Chondrocyte (in vitro differentiated cells): ENCODE measurements at regions not wholly inside any gene's neighbourhood (a gene's known extent, or its start where the extent isn't known, plus 50 kb on each side); places are given as distances from the start of the nearest gene placed in this dataset.

Experiments used
- DNase-seq: peaks from one replicate; pipeline ENCODE4 v3.0.0; 2021; ENCODE audit warnings: mixed read lengths, low spot score
- H3K27ac Mint-ChIP-seq: one replicate; pipeline ENCODE4 v1.8.0; 2021; ENCODE audit warnings: mild to moderate bottlenecking, moderate library complexity, mixed read lengths; ENCODE audit not compliant: unreplicated experiment
- H3K27me3 Mint-ChIP-seq: 2 replicates; pipeline ENCODE4 v1.8.0; 2021; ENCODE audit warnings: low read depth, mixed read lengths
- H3K36me3 Mint-ChIP-seq: 2 replicates; pipeline ENCODE4 v1.8.0; 2021; ENCODE audit warnings: low read depth, mixed read lengths
- H3K4me1 Mint-ChIP-seq: 2 replicates; pipeline ENCODE4 v1.8.0; 2021; ENCODE audit warnings: low read depth, mild to moderate bottlenecking, mixed read lengths
- H3K4me3 Mint-ChIP-seq: one replicate; pipeline ENCODE4 v1.8.0; 2021; ENCODE audit warnings: mild to moderate bottlenecking, moderate library complexity, mixed read lengths; ENCODE audit not compliant: unreplicated experiment
- H3K9me3 Mint-ChIP-seq: 2 replicates; pipeline ENCODE4 v1.8.0; 2021; ENCODE audit warnings: low read depth, mixed read lengths
- TF ChIP-seq, protein P1 (sequence below): fragments of 200-600 bp; sonication (generic); IDR thresholded peaks from 2 replicates; pipeline ENCODE4 v1.5.0; 2021; ENCODE audit warnings: antibody characterized with exemption, mild to moderate bottlenecking, moderate library complexity

DNA sequence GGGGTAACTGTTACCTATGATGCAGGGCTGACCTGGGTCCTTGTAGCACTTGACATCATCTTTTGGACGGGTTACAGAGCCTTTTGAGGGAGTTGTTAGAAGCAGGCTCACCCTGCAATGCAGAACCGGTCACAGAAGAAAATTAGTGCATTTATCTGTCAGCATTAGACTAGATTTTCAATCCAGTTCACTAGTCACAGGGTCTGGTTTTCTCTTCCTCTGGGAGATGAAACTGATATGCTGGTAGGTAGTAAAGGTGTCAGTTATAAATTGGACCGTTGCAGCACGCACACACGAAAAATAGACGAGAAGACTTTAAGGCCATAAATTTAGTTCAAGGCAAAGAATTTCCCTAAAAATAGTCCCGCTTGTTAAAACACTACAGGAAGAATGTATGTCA is 532.3 kb upstream of the ATP11B start:
- no peak for DNase-seq
- H3K4me1 Mint-ChIP-seq = no peaks in the 10 kb centered on the region
- H3K36me3 Mint-ChIP-seq = no peaks in the 10 kb centered on the region
- H3K4me3 Mint-ChIP-seq = no peak overlapping the region
- no peaks in the 10 kb centered on the region for H3K9me3 Mint-ChIP-seq
- H3K27ac Mint-ChIP-seq = no peak overlapping the region
- peaks cover 8% of the 10 kb centered on the region for H3K27me3 Mint-ChIP-seq
- TF ChIP-seq, protein P1, sequence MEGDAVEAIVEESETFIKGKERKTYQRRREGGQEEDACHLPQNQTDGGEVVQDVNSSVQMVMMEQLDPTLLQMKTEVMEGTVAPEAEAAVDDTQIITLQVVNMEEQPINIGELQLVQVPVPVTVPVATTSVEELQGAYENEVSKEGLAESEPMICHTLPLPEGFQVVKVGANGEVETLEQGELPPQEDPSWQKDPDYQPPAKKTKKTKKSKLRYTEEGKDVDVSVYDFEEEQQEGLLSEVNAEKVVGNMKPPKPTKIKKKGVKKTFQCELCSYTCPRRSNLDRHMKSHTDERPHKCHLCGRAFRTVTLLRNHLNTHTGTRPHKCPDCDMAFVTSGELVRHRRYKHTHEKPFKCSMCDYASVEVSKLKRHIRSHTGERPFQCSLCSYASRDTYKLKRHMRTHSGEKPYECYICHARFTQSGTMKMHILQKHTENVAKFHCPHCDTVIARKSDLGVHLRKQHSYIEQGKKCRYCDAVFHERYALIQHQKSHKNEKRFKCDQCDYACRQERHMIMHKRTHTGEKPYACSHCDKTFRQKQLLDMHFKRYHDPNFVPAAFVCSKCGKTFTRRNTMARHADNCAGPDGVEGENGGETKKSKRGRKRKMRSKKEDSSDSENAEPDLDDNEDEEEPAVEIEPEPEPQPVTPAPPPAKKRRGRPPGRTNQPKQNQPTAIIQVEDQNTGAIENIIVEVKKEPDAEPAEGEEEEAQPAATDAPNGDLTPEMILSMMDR = no peak

DNA sequence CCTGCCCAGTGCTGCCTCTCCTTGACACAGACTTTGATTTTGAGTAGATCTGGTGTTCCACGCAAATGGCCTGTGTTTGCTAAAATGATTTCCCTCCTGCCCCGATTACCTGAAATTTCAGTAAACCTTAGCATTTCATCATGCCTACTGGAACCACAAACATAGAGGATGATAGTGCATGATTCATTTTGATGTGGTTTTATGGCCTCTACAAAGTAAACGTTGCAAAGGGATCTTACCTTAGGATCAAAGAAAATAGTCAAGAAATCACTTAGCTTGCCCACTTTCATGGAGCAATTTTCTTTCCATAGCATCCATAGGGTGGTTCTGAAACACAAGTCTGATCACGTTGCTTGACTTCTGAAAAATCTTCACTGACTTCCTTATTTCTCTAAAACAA is 524.6 kb upstream of the ATP11B start:
- Mint-ChIP-seq H3K36me3 (no peaks in the 10 kb centered on the region), H3K27ac (no peak overlapping the region), H3K9me3 (no peaks in the 10 kb centered on the region), H3K27me3 (peaks cover 2% of the 10 kb centered on the region), H3K4me1 (no peaks in the 10 kb centered on the region), H3K4me3 (no peak overlapping the region)
- TF ChIP-seq, protein P1 = no peak
- no peak for DNase-seq

- H3K36me3 Mint-ChIP-seq = no peaks in the 10 kb centered on the region
- no peak overlapping the region for H3K27ac Mint-ChIP-seq
- peaks cover 4% of the 10 kb centered on the region for H3K4me1 Mint-ChIP-seq
- H3K4me3 Mint-ChIP-seq = no peak overlapping the region
- no peak for DNase-seq
- no peaks in the 10 kb centered on the region for H3K27me3 Mint-ChIP-seq
- TF ChIP-seq, protein P1 = no peak
- H3K9me3 Mint-ChIP-seq = no peaks in the 10 kb centered on the region
These were observed 516.8 kb upstream of the ATP11B start for GRCh38 chr3:182276512-182276911.

DNA sequence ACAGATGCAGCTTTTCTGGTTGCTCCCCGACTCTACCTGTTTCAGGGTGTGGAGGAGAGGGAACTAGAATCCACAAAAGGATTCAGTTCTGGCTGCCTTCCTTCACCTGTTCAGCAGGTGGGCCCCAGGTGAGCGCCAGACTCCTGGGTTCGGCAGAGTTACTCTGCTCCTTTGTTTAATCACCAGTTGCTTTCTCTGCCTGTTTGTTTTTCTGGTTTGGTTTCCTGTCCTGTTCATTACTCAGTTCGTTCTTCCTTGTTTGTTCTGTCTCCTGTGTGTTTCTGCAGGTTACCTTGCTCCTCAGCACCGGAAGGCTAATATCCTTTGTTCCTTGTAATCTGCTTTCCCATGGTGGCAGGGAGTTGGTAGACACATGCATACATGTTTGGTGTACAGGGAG is 508.5 kb upstream of the ATP11B start:
- Mint-ChIP-seq H3K36me3 (no peaks in the 10 kb centered on the region), H3K4me1 (no peaks in the 10 kb centered on the region), H3K27me3 (no peaks in the 10 kb centered on the region), H3K27ac (no peak overlapping the region), H3K4me3 (no peak overlapping the region), H3K9me3 (no peaks in the 10 kb centered on the region)
- TF ChIP-seq, protein P1 = no peak
- no peak for DNase-seq

DNA sequence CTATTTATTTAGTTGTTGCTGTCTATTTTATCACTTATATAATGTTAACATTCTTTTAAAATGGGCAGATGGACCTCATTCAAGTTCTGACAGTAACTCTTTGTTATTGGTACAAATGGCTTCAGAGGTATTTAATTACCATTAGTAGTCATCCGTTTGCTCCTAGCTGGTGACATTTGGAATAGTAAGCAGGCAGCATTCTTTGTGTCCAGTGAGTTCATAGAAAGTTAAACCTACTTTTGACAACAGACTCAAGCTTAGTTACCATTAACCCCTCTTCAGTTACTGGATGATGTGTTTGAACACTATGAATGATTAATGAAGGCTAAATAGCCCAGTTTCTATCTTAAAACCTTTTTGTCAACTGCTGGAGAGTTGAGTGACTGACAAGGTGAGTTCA is 500.7 kb upstream of the ATP11B start:
- H3K4me1 Mint-ChIP-seq = peaks cover 22% of the 10 kb centered on the region
- no peak overlapping the region for H3K4me3 Mint-ChIP-seq
- no peak overlapping the region for H3K27ac Mint-ChIP-seq
- H3K9me3 Mint-ChIP-seq = no peaks in the 10 kb centered on the region
- no peak for DNase-seq
- TF ChIP-seq, protein P1 = no peak
- no peaks in the 10 kb centered on the region for H3K36me3 Mint-ChIP-seq
- no peaks in the 10 kb centered on the region for H3K27me3 Mint-ChIP-seq
